ENCODE measurements at regions not wholly inside any gene's neighbourhood (a gene's known extent, or its start where the extent isn't known, plus 50 kb on each side); places are given as distances from the start of the nearest gene placed in this dataset.
"Not testable (repeated sequence)": the region's sequence is repeated elsewhere in the genome, so short reads cannot be mapped to it uniquely, and the experiment has no call there.

- no TSS peak for BruUV-seq (replicated peaks)
These were observed 702.6 kb upstream of the CDH8 start for GRCh38 chr16:62738666-62739460.

GRCh38 chr16:62732092-62732491, 695.9 kb upstream of the CDH8 start:
- CTCF ChIA-PET: no interaction called here
- TF ChIP-seq SIN3A (IDR thresholded peaks at IDR 0.05; ENCODE audit: borderline replicate concordance, insufficient read depth, low read depth, low read length) (no peak), CTCF (IDR thresholded peaks at IDR 0.05) (no peak), POLR2AphosphoS5 (IDR thresholded peaks at IDR 0.05; ENCODE audit: low read depth, low read length) (no peak), REST (IDR thresholded peaks at IDR 0.05; ENCODE audit: insufficient read depth in 1 of 2, low read depth in 2 of 2, low read length in 1 of 2) (no peak), TCF7L2 (IDR thresholded peaks at IDR 0.05; ENCODE audit: low read depth, low read length) (no peak)
- no peak overlapping the region for H3K27ac ChIP-seq (ENCODE audit: low read length)
- no peak for DNase-seq (ENCODE audit: low read depth, low spot score)
- no peak overlapping the region for H3K4me3 ChIP-seq (ENCODE audit: low read depth in 2 of 2, low read length in 2 of 2)
- intact Hi-C loops (cut with micrococcal nuclease; ENCODE audit: unreplicated experiment) (no loop called here), in situ Hi-C loops (cut with HindIII; ENCODE audit: low pct_unique_long_range_greater_than_20kb, low sequenced_read_pairs) (no loop called here)
- H3K36me3 ChIP-seq (ENCODE audit: control insufficient read depth, insufficient read depth, low read length): no peaks in the 10 kb centered on the region
- POLR2A ChIA-PET: no interaction called here
- no peaks in the 10 kb centered on the region for H3K4me1 ChIP-seq (ENCODE audit: control insufficient read depth, insufficient read depth, low read length)
- no peaks in the 10 kb centered on the region for H3K9me3 ChIP-seq (ENCODE audit: control insufficient read depth, insufficient read depth, low read depth, low read length)
- no TSS peak for BruUV-seq (replicated peaks)
- ATAC-seq: no peak
- no peaks in the 10 kb centered on the region for H3K27me3 ChIP-seq (ENCODE audit: control insufficient read depth, insufficient read depth, low read length)

More at GRCh38 chr16:62738666-62739460, 702.6 kb upstream of the CDH8 start:
- intact Hi-C loops (cut with micrococcal nuclease; ENCODE audit: unreplicated experiment): no loop called here
- H3K27me3 ChIP-seq (ENCODE audit: control insufficient read depth, insufficient read depth, low read length): no peaks in the 10 kb centered on the region
- H3K4me1 ChIP-seq (ENCODE audit: control insufficient read depth, insufficient read depth, low read length): no peaks in the 10 kb centered on the region
- in situ Hi-C loops (cut with HindIII; ENCODE audit: low pct_unique_long_range_greater_than_20kb, low sequenced_read_pairs): no loop called here
- DNase-seq (ENCODE audit: low read depth, low spot score) (no peak), ATAC-seq (no peak)
- ChIA-PET CTCF (no interaction called here), POLR2A (no interaction called here)
- TF ChIP-seq CTCF (IDR thresholded peaks at IDR 0.05) (no peak), TCF7L2 (IDR thresholded peaks at IDR 0.05; ENCODE audit: low read depth, low read length) (no peak), SIN3A (IDR thresholded peaks at IDR 0.05; ENCODE audit: borderline replicate concordance, insufficient read depth, low read depth, low read length) (no peak), REST (IDR thresholded peaks at IDR 0.05; ENCODE audit: insufficient read depth in 1 of 2, low read depth in 2 of 2, low read length in 1 of 2) (no peak), POLR2AphosphoS5 (IDR thresholded peaks at IDR 0.05; ENCODE audit: low read depth, low read length) (no peak)
- no peak overlapping the region for H3K27ac ChIP-seq (ENCODE audit: low read length)
- no peaks in the 10 kb centered on the region for H3K36me3 ChIP-seq (ENCODE audit: control insufficient read depth, insufficient read depth, low read length)
- H3K9me3 ChIP-seq (ENCODE audit: control insufficient read depth, insufficient read depth, low read depth, low read length): no peaks in the 10 kb centered on the region
- no peak overlapping the region for H3K4me3 ChIP-seq (ENCODE audit: low read depth in 2 of 2, low read length in 2 of 2)

- H3K4me3 ChIP-seq (ENCODE audit: low read depth in 2 of 2, low read length in 2 of 2); H3K9me3 ChIP-seq (ENCODE audit: control insufficient read depth, insufficient read depth, low read depth, low read length); in situ Hi-C loops (cut with HindIII; ENCODE audit: low pct_unique_long_range_greater_than_20kb, low sequenced_read_pairs); H3K27ac ChIP-seq (ENCODE audit: low read length); POLR2A ChIA-PET; DNase-seq (ENCODE audit: low read depth, low spot score); ATAC-seq; H3K27me3 ChIP-seq (ENCODE audit: control insufficient read depth, insufficient read depth, low read length); H3K36me3 ChIP-seq (ENCODE audit: control insufficient read depth, insufficient read depth, low read length); CTCF ChIA-PET; intact Hi-C loops (cut with micrococcal nuclease; ENCODE audit: unreplicated experiment); BruUV-seq (replicated peaks); H3K4me1 ChIP-seq (ENCODE audit: control insufficient read depth, insufficient read depth, low read length): not testable (repeated sequence)
These were observed 688.5 kb upstream of the CDH8 start for GRCh38 chr16:62724670-62725269.
